Colon (tissue), 2 donors: ENCODE measurements at regions not wholly inside any gene's neighbourhood (a gene's known extent, or its start where the extent isn't known, plus 50 kb on each side); places are given as distances from the start of the nearest gene placed in this dataset.

ENCODE experiments used
- FAIRE-seq: peaks from 2 replicates; lab custom pipeline; 2012; peaks lifted over from hg19 to GRCh38; lab: Jason Lieb, UNC
- donor health status: control.
- donor health status: control.

GRCh38 chr5:27267209-27267824, 228.9 kb upstream of the CDH9 start:
- FAIRE-seq: no peak

DNA sequence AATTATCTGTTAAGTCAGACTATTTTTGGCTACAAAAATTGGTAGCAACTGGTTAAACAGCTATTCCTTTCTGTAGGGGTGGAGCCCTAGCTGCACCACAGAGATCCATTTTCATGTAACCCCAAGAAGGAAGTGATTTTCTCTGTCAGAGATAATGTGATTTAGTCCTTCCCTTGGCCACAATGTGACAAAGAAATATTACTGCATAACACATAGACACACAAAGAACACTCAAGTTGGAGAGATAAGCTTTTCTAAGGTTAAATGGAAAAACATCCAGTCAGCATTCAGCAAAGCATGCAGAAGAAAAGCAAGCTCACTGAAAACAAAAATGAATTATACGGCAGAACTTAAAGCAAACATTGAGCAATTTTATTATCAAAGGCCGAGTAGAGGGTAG, 227.8 kb upstream of the CDH9 start:
- no peak for FAIRE-seq

DNA sequence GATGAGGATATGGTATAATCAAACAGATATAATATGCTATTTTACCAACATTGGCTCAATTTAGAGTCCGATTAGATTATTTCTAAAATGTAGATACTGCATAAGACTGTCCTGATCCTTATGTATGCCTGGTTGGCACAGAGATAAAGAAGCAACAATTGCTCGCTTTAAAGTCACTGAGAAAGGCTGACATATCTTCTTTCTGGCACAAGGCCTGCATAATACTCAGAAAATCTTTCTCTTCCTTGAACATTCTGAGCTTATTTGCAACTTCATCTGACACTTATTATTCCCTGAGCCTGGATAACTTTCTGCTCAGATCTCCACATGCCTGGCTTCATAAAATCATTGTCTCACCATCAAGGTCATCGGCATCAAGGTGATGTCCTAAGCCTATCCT, 219.3 kb upstream of the CDH9 start:
- FAIRE-seq: no peak

- FAIRE-seq: no peak
These were observed 214.5 kb upstream of the CDH9 start for GRCh38 chr5:27252911-27253310.

- no peak for FAIRE-seq
These were observed 203.9 kb upstream of the CDH9 start for GRCh38 chr5:27242258-27242626.

GRCh38 chr5:27241564-27242257, 203.3 kb upstream of the CDH9 start:
- FAIRE-seq: no peak

DNA sequence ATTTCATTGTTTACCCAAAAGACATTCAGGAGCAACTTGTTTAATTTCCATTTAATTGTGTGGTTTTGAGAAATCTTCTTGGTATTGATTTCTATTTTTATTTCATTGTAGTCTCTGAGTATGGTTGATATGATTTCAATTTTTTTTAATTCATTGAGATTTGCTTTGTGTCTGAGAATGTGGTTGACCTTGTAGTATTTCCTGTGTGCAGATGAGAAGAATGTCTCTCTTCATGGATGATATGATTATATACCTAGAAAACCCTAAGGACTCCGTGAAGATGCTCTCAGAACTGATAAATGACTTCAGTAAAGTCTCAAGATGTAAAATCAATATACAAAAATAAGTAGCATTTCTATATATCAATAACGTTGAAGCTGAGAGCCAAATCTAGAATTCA, 202.4 kb upstream of the CDH9 start:
- no peak for FAIRE-seq

DNA sequence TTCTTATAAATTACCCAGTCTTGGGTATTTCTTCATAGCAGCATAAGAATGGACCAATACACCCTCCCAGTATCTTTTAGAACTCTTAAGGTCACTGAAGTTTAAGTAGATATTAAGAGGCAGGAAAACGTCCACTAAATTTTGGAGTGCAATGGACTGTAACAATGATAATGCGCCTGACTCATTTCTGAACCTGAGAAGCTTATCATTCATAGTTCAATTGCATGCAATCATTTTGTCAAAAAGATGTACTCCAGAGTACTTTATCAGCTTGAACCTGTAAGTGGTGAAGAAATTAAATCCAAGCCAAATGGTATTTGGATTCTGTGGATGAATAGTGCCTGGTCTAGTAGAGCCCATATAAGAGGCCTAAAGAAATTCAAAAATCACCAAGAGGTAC, 196.5 kb upstream of the CDH9 start:
- FAIRE-seq: no peak

DNA sequence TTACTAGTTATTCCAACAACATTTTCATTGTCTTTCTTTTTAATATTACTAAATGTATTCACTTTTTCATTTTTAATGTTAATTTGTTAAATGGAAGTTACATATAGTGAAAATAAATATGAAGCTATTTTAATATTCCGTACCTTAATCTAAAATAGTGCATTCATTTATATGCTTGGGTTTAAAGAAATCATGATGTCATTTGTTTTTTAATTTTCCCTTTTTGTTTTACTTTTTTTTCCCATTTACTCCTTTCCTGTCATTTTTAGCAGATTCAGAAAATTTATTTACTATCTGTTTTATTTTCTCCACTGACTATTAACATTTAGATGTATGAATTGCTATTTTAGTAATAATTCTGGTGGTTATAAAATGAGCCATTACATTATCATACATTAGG, 183.0 kb upstream of the CDH9 start:
- FAIRE-seq: peak; percentile 81

DNA sequence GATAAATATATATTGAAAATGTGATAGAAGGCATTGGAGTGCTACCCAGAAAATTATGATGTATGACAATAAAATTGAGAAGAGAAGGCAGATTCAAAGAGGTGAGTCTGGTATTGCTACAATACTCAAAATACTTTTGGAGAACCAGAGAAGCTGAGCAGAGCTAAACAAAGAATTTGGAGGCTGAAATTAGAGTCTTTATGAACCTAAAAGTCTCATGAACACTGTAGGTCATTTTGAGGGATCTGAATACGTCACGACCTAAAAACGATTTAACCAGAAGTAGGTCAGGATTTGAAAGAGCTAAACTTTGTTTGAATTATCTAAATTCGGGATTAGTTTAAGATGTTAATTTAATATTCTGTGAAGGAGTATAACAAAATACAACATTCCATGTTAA, 182.4 kb upstream of the CDH9 start:
- FAIRE-seq: no peak

GRCh38 chr5:27217977-27218376, 179.6 kb upstream of the CDH9 start:
- no peak for FAIRE-seq

DNA sequence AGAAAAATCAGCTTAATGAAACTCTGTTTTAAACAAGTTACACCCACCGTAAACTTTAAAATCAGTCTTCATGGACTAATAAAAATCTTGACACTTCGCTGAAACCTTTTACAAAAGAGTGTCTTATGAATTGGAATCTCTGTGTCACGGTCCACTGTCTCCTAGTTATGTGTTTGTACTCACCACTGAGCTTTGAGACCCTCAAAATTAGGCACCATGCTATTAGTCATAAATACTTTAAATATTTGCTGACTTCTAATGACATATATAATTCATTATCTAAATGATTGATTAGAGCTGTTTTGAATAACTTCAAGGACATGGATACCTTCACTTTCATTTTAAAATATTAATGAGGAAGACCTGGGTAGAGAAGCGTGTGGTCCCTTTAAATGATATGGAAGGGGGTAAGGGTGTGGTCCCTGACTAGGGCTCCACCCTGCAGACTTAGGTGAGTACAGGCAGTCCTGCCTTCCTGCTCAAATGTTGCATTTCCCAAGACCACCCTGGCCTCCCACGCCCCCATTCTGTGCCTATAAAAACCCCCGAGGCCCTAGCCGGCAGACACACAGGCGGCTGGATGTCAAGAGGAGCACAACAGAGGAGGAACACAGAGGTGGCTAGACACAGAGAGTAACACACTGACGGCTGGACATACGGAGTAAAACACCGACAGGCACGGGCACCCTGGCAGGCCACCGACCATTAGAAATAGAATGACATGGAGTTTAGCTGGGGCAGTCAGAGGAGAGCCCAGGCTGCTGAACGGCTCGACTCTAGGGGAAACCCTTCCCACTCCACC, 179.0 kb upstream of the CDH9 start:
- FAIRE-seq: no peak

DNA sequence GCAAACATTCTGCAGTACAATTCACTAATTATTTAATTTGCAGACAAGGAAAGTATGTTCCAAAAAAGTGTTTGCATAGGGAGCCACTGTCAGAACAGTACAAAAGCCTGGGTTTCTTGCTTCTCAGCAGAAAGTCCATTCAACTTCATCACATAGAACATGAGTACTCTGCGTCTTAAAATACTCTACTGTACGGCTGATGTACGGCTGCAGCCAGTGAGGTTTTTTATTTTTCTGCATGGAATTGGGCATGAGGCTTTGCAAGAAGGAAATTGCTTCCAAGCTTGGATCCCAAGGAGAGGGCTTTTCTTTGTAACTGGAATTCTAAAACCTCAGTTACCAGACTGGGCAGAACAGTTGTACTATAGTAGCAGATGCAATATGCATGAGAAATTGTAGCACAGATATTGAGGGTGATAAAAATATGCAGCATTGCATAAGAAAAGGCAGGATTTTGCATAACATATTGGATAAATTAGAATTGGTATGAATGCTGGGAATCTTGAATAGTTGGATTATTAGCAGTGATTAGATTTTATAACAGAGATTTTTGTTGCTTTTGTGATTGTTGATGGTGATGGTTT, 178.1 kb upstream of the CDH9 start:
- no peak for FAIRE-seq

DNA sequence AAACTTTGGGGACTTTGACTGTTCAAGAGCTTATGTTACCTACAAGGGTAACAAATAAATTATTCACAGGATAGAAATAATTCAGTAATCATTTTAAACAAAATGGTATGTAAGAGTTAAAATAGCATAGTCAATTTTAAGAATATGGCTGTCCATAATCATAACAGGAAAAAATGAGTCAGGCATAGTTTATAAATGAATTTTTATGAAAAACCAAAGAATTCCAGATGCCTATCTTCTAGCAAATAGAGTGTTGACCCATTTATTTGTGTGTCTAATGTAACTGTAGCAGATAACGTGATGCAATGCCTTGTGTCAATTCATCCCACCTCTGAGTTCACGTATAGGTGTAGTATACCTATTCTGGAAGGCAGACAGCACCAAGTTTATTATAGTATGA, 169.7 kb upstream of the CDH9 start:
- no peak for FAIRE-seq

DNA sequence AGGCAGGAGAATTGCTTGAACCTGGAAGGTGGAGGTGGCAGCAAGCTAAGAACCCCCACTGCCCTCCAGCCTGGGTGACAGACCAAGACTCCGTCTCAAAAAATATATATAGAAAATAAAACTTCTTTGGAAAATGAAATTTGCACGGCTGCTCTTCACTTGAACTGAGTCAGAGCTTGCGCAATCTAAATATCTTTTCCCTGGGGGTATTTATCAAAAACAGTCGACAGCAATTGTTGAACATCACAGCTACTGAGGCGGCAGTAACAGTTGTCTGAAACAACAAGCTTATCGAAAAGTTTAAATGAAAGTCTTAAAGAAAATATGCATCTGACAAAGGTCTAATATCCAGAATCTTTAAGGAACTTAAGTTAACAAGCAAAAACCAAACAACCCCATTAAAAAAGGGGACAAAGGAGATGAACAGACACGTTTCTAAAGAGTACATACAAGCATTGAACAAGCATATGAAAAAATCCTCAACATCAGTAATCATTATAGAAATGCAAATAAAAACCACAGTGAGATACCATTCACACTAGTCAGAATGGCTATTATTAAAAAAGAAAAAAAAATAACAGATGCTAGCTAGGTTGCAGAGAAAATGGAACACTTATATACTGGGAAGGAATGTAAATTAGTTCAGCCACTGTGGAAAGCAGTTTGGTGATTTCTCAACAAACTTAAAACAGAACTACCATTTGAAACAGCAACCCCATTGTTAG, 153.6 kb upstream of the CDH9 start:
- no peak for FAIRE-seq

GRCh38 chr5:27172693-27173092, 134.3 kb upstream of the CDH9 start:
- no peak for FAIRE-seq

DNA sequence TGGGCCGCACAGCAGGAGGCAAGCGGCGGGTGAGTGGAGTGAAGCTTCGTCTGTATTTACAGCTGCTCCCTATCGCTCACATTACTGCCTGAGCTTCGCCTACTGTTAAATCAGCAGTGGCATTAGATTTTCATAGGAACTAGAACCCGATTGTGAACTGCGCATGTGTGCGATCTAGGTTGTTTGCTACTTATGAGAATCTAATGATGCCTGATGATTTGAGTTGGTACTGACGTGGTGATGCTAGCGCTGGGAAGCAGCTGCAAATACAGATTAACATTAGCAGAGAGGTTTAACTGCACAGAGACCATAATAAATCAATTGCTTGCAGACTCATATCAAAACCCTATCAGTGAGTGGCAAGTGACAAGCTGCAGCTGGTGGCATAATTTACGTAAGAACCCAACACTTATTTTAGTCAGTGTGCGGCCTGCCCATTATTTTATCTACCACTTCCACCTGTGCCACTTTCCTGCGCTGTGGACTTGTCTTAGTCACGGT, 133.4 kb upstream of the CDH9 start:
- FAIRE-seq: no peak

GRCh38 chr5:27158775-27159174, 120.4 kb upstream of the CDH9 start:
- FAIRE-seq: no peak

GRCh38 chr5:27158171-27158570, 119.8 kb upstream of the CDH9 start:
- no peak for FAIRE-seq

DNA sequence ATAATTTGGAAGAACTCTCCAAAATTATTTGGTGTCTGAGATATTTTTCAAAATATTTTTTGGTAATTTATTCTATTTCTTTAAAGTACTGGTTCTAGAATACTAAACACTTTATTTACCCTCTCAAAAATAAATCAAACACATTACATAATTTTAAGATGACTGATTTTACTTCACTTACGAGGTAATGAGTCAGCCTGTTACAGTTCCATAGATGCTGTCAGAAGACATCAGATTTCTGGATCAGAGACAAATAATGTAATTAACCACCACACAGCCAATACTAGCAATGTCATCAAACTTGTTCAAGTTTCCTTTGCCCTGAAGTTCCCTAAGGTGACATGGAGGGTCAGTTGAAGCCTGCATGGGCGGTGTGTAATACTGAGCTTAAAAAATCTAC, 106.1 kb upstream of the CDH9 start:
- no peak for FAIRE-seq

DNA sequence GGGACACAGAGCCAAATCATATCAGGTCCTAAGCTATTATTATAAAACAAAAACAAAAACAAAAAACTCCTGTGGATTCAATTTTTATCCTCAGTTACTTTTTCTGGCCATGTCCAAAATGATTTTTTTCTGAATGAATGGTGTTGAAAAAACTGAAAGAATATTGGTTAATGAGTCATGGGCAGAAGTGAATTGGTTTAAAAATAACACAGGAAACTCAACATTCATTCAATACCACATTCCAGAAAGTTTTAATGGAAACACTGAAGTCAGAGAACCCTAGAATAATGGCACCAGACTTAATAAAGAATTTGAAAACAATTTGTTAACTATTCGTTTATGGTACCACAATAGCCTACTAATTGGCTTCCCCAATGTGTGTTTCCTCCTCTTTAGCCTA, 102.4 kb upstream of the CDH9 start:
- FAIRE-seq: no peak

- FAIRE-seq: no peak
These were observed 92.2 kb upstream of the CDH9 start for GRCh38 chr5:27130587-27130986.
